Activated T-cell treated with anti-CD3 and anti-CD28 coated beads, Interleukin-2, amount 50 U/mL, for 24 hours (primary cell): ENCODE measurements at regions not wholly inside any gene's neighbourhood (a gene's known extent, or its start where the extent isn't known, plus 50 kb on each side); places are given as distances from the start of the nearest gene placed in this dataset.

ENCODE experiments used
- DNase-seq: peaks from one replicate; pipeline ENCODE4 v3.0.0-alpha.2; 2020
- H3K27ac Mint-ChIP-seq: 2 replicates; pipeline ENCODE4 v1.8.0; 2020; ENCODE audit warnings: mild to moderate bottlenecking, mixed read lengths
- H3K27me3 Mint-ChIP-seq: 2 replicates; pipeline ENCODE4 v1.8.0; 2020; ENCODE audit warnings: mixed read lengths
- H3K36me3 Mint-ChIP-seq: 2 replicates; pipeline ENCODE4 v1.8.0; 2020; ENCODE audit warnings: low read depth, mixed read lengths
- H3K4me1 Mint-ChIP-seq: 2 replicates; pipeline ENCODE4 v1.8.0; 2020; ENCODE audit warnings: low read depth, mixed read lengths
- H3K4me3 Mint-ChIP-seq: 2 replicates; pipeline ENCODE4 v1.8.0; 2020; ENCODE audit warnings: mild to moderate bottlenecking, moderate library complexity, mixed read lengths
- H3K9me3 Mint-ChIP-seq: 2 replicates; pipeline ENCODE4 v1.8.0; 2020; ENCODE audit warnings: mixed read lengths

- Mint-ChIP-seq H3K36me3 (peaks cover 1% of the 10 kb centered on the region), H3K27ac (no peak overlapping the region), H3K4me1 (peaks cover 10% of the 10 kb centered on the region), H3K4me3 (no peak overlapping the region), H3K27me3 (no peaks in the 10 kb centered on the region), H3K9me3 (peaks cover 15% of the 10 kb centered on the region)
- DNase-seq, result no peak
These were observed 54.3 kb upstream of the CBLB start for GRCh38 chr3:105923140-105923539.

GRCh38 chr3:105927741-105928140 lies 58.9 kb upstream of the CBLB start:
- H3K27ac Mint-ChIP-seq, result no peak overlapping the region
- no peaks in the 10 kb centered on the region for H3K9me3 Mint-ChIP-seq
- DNase-seq, result no peak
- no peaks in the 10 kb centered on the region for H3K4me1 Mint-ChIP-seq
- no peaks in the 10 kb centered on the region for H3K27me3 Mint-ChIP-seq
- no peak overlapping the region for H3K4me3 Mint-ChIP-seq
- H3K36me3 Mint-ChIP-seq, result no peaks in the 10 kb centered on the region

- Mint-ChIP-seq H3K4me1 (peaks cover 6% of the 10 kb centered on the region), H3K27ac (no peak overlapping the region), H3K27me3 (no peaks in the 10 kb centered on the region), H3K9me3 (no peaks in the 10 kb centered on the region), H3K36me3 (no peaks in the 10 kb centered on the region), H3K4me3 (no peak overlapping the region)
- DNase-seq, result no peak
These were observed 61.9 kb upstream of the CBLB start for GRCh38 chr3:105930733-105931132.

GRCh38 chr3:105931500-105931899 lies 62.7 kb upstream of the CBLB start:
- Mint-ChIP-seq H3K4me3 (no peak overlapping the region), H3K27ac (no peak overlapping the region), H3K36me3 (no peaks in the 10 kb centered on the region), H3K4me1 (peaks cover 6% of the 10 kb centered on the region), H3K27me3 (no peaks in the 10 kb centered on the region), H3K9me3 (peaks cover 5% of the 10 kb centered on the region)
- DNase-seq, result no peak

- H3K4me1 Mint-ChIP-seq, result peaks cover 6% of the 10 kb centered on the region
- H3K4me3 Mint-ChIP-seq, result no peak overlapping the region
- H3K27ac Mint-ChIP-seq, result no peak overlapping the region
- no peaks in the 10 kb centered on the region for H3K36me3 Mint-ChIP-seq
- DNase-seq, result no peak
- H3K27me3 Mint-ChIP-seq, result no peaks in the 10 kb centered on the region
- H3K9me3 Mint-ChIP-seq, result peaks cover 5% of the 10 kb centered on the region
These were observed 65.1 kb upstream of the CBLB start for GRCh38 chr3:105933871-105934270.

GRCh38 chr3:105938101-105938500 lies 69.3 kb upstream of the CBLB start:
- H3K27ac Mint-ChIP-seq, result no peak overlapping the region
- no peaks in the 10 kb centered on the region for H3K27me3 Mint-ChIP-seq
- peaks cover 5% of the 10 kb centered on the region for H3K9me3 Mint-ChIP-seq
- H3K4me1 Mint-ChIP-seq, result peaks cover 6% of the 10 kb centered on the region
- H3K36me3 Mint-ChIP-seq, result no peaks in the 10 kb centered on the region
- no peak for DNase-seq
- H3K4me3 Mint-ChIP-seq, result no peak overlapping the region

GRCh38 chr3:105938806-105939205 lies 70.0 kb upstream of the CBLB start:
- H3K4me3 Mint-ChIP-seq, result no peak overlapping the region
- no peak for DNase-seq
- no peaks in the 10 kb centered on the region for H3K36me3 Mint-ChIP-seq
- peaks cover 6% of the 10 kb centered on the region for H3K4me1 Mint-ChIP-seq
- H3K27me3 Mint-ChIP-seq, result no peaks in the 10 kb centered on the region
- no peak overlapping the region for H3K27ac Mint-ChIP-seq
- peaks cover 5% of the 10 kb centered on the region for H3K9me3 Mint-ChIP-seq

GRCh38 chr3:105944276-105944675 lies 75.5 kb upstream of the CBLB start:
- no peaks in the 10 kb centered on the region for H3K9me3 Mint-ChIP-seq
- no peak overlapping the region for H3K4me3 Mint-ChIP-seq

GRCh38 chr3:105944721-105945120 lies 75.9 kb upstream of the CBLB start:
- DNase-seq, result no peak
- Mint-ChIP-seq H3K27ac (no peak overlapping the region), H3K4me1 (no peaks in the 10 kb centered on the region), H3K4me3 (no peak overlapping the region), H3K9me3 (no peaks in the 10 kb centered on the region), H3K36me3 (no peaks in the 10 kb centered on the region), H3K27me3 (no peaks in the 10 kb centered on the region)

More at GRCh38 chr3:105944276-105944675, 75.5 kb upstream of the CBLB start:
- no peaks in the 10 kb centered on the region for H3K36me3 Mint-ChIP-seq
- no peaks in the 10 kb centered on the region for H3K27me3 Mint-ChIP-seq
- no peaks in the 10 kb centered on the region for H3K4me1 Mint-ChIP-seq
- no peak for DNase-seq
- no peak overlapping the region for H3K27ac Mint-ChIP-seq

- no peak overlapping the region for H3K27ac Mint-ChIP-seq
- DNase-seq, result no peak
- H3K9me3 Mint-ChIP-seq, result no peaks in the 10 kb centered on the region
- H3K36me3 Mint-ChIP-seq, result no peaks in the 10 kb centered on the region
- no peaks in the 10 kb centered on the region for H3K27me3 Mint-ChIP-seq
- H3K4me3 Mint-ChIP-seq, result no peak overlapping the region
- no peaks in the 10 kb centered on the region for H3K4me1 Mint-ChIP-seq
These were observed 79.3 kb upstream of the CBLB start for GRCh38 chr3:105948101-105948500.

GRCh38 chr3:105950881-105951600 lies 82.2 kb upstream of the CBLB start:
- H3K36me3 Mint-ChIP-seq, result no peaks in the 10 kb centered on the region
- no peak overlapping the region for H3K4me3 Mint-ChIP-seq
- no peak overlapping the region for H3K27ac Mint-ChIP-seq
- H3K9me3 Mint-ChIP-seq, result no peaks in the 10 kb centered on the region
- DNase-seq, result no peak
- no peaks in the 10 kb centered on the region for H3K4me1 Mint-ChIP-seq
- H3K27me3 Mint-ChIP-seq, result no peaks in the 10 kb centered on the region

GRCh38 chr3:105953831-105954230 lies 85.0 kb upstream of the CBLB start:
- H3K36me3 Mint-ChIP-seq, result no peaks in the 10 kb centered on the region
- no peak overlapping the region for H3K4me3 Mint-ChIP-seq
- no peaks in the 10 kb centered on the region for H3K4me1 Mint-ChIP-seq
- no peaks in the 10 kb centered on the region for H3K9me3 Mint-ChIP-seq
- H3K27me3 Mint-ChIP-seq, result no peaks in the 10 kb centered on the region
- no peak for DNase-seq
- H3K27ac Mint-ChIP-seq, result no peak overlapping the region

- Mint-ChIP-seq H3K36me3 (no peaks in the 10 kb centered on the region), H3K9me3 (no peaks in the 10 kb centered on the region), H3K27ac (no peak overlapping the region), H3K4me1 (peaks cover 3% of the 10 kb centered on the region), H3K4me3 (no peak overlapping the region), H3K27me3 (no peaks in the 10 kb centered on the region)
- no peak for DNase-seq
These were observed 87.5 kb upstream of the CBLB start for GRCh38 chr3:105956306-105956705.

- DNase-seq, result no peak
- Mint-ChIP-seq H3K27me3 (no peaks in the 10 kb centered on the region), H3K27ac (no peak overlapping the region), H3K4me1 (peaks cover 3% of the 10 kb centered on the region), H3K4me3 (no peak overlapping the region), H3K36me3 (no peaks in the 10 kb centered on the region), H3K9me3 (no peaks in the 10 kb centered on the region)
These were observed 88.9 kb upstream of the CBLB start for GRCh38 chr3:105957722-105958121.

- Mint-ChIP-seq H3K36me3 (no peaks in the 10 kb centered on the region), H3K4me3 (no peak overlapping the region), H3K4me1 (peaks cover 3% of the 10 kb centered on the region), H3K27me3 (no peaks in the 10 kb centered on the region), H3K9me3 (no peaks in the 10 kb centered on the region), H3K27ac (no peak overlapping the region)
- no peak for DNase-seq
These were observed 89.6 kb upstream of the CBLB start for GRCh38 chr3:105958237-105959000.
